Liver (tissue), 8 donors: ENCODE measurements at regions not wholly inside any gene's neighbourhood (a gene's known extent, or its start where the extent isn't known, plus 50 kb on each side); places are given as distances from the start of the nearest gene placed in this dataset.

Experiments
- DNase-seq: peaks from one replicate; pipeline ENCODE4 v3.0.0-alpha.2; 2017; ENCODE audit warnings: low spot score
- H3K27ac ChIP-seq, 2 donors: one replicate each; pipeline ENCODE4 v1.7.0; 2013; ENCODE audit warnings: inconsistent platforms in 2 of 2, low read length in 2 of 2, control low read depth in 1 of 2, low read depth in 1 of 2, mild to moderate bottlenecking in 1 of 2
- H3K27me3 ChIP-seq, 4 donors: one replicate each; pipeline versions ENCODE4 v1.6.1 to v1.7.0; 2013; ENCODE audit warnings: low read length in 3 of 4, inconsistent platforms in 1 of 4, mild to moderate bottlenecking in 1 of 4, moderate library complexity in 1 of 4; ENCODE audit not compliant: control insufficient read depth in 4 of 4, insufficient read depth in 4 of 4
- H3K36me3 ChIP-seq, 4 donors: one replicate each; pipeline versions ENCODE4 v1.6.1 to v1.7.0; 2013; ENCODE audit warnings: low read length in 3 of 4, mild to moderate bottlenecking in 3 of 4, low read depth in 1 of 4, moderate library complexity in 1 of 4; ENCODE audit not compliant: control insufficient read depth in 4 of 4, insufficient read depth in 3 of 4
- H3K4me1 ChIP-seq, 4 donors: one replicate each; pipeline versions ENCODE4 v1.6.1 to v1.7.0; 2013; ENCODE audit warnings: low read length in 3 of 4, mild to moderate bottlenecking in 3 of 4, moderate library complexity in 1 of 4; ENCODE audit not compliant: control insufficient read depth in 4 of 4, insufficient read depth in 4 of 4
- H3K4me3 ChIP-seq, 3 donors: one replicate each; pipeline versions ENCODE4 v1.6.1 to v1.7.0; 2013; ENCODE audit warnings: low read length in 3 of 3, control low read depth in 1 of 3, low read depth in 1 of 3, mild to moderate bottlenecking in 1 of 3
- H3K9ac ChIP-seq, 2 donors: one replicate each; pipeline ENCODE4 v1.7.0; 2013; ENCODE audit warnings: low read length in 2 of 2, mild to moderate bottlenecking in 2 of 2, moderate library complexity in 2 of 2, control low read depth in 1 of 2, low read depth in 1 of 2
- H3K9me3 ChIP-seq, 4 donors: one replicate each; pipeline versions ENCODE4 v1.6.1 to v1.7.0; 2013; ENCODE audit warnings: low read length in 3 of 4; ENCODE audit not compliant: control insufficient read depth in 4 of 4
- ATF3 ChIP-seq: IDR thresholded peaks from 2 replicates; pipeline ENCODE4 v1.6.1; 2016; ENCODE audit warnings: antibody characterized with exemption
- CTCF ChIP-seq: fragments of 150-350 bp; IDR thresholded peaks from 2 replicates; pipeline ENCODE4 v1.5.1; 2017; ENCODE audit warnings: improper control_type of control experiment, low read depth, low read length; ENCODE audit not compliant: missing input control
- EGR1 ChIP-seq, 2 donors: IDR thresholded peaks; 2 replicates each; pipeline ENCODE4 v1.6.1; 2016 to 2018; ENCODE audit warnings: antibody characterized with exemption in 2 of 2, low read depth in 2 of 2
- FOXA1 ChIP-seq: IDR thresholded peaks from 2 replicates; pipeline ENCODE4 v1.6.1; 2016; ENCODE audit warnings: antibody characterized with exemption
- FOXA2 ChIP-seq: IDR thresholded peaks from 2 replicates; pipeline ENCODE4 v1.6.1; 2016; ENCODE audit warnings: antibody characterized with exemption
- GABPA ChIP-seq, 2 donors: IDR thresholded peaks in 1 of 2; conservative IDR thresholded peaks in 1 of 2; 2 replicates each; pipeline ENCODE4 v1.6.1; 2016; ENCODE audit warnings: antibody characterized with exemption in 2 of 2, mild to moderate bottlenecking in 1 of 2, moderate library complexity in 1 of 2
- HNF4A ChIP-seq, 2 donors: conservative IDR thresholded peaks; 2 replicates each; pipeline ENCODE4 v1.6.1; 2016; ENCODE audit warnings: antibody characterized with exemption in 2 of 2, mild to moderate bottlenecking in 2 of 2
- HNF4G ChIP-seq: IDR thresholded peaks from 2 replicates; pipeline ENCODE4 v1.6.1; 2016; ENCODE audit warnings: antibody characterized with exemption
- MAX ChIP-seq: IDR thresholded peaks from 2 replicates; pipeline ENCODE4 v1.6.1; 2016; ENCODE audit warnings: antibody characterized with exemption
- NR2F2 ChIP-seq: IDR thresholded peaks from 2 replicates; pipeline ENCODE4 v1.6.1; 2016; ENCODE audit warnings: antibody characterized with exemption
- RAD21 ChIP-seq, 2 donors: IDR thresholded peaks; 2 replicates each; pipeline ENCODE4 v1.6.1; 2016; ENCODE audit warnings: antibody characterized with exemption in 2 of 2, mild to moderate bottlenecking in 2 of 2
- REST ChIP-seq: IDR thresholded peaks from 2 replicates; pipeline ENCODE4 v1.6.1; 2016; ENCODE audit warnings: antibody characterized with exemption, mild to moderate bottlenecking
- RXRA ChIP-seq, 2 donors: IDR thresholded peaks; 2 replicates each; pipeline ENCODE4 v1.6.1; 2017 to 2018; ENCODE audit warnings: antibody characterized with exemption in 2 of 2, mild to moderate bottlenecking in 1 of 2
- SP1 ChIP-seq: IDR thresholded peaks from 2 replicates; pipeline ENCODE4 v1.6.1; 2018; ENCODE audit warnings: antibody characterized with exemption, mild to moderate bottlenecking
- TAF1 ChIP-seq: conservative IDR thresholded peaks from 2 replicates; pipeline ENCODE4 v1.6.1; 2016; ENCODE audit warnings: antibody characterized with exemption, mild to moderate bottlenecking
- YY1 ChIP-seq: IDR thresholded peaks from 2 replicates; pipeline ENCODE4 v1.6.1; 2016; ENCODE audit warnings: antibody characterized with exemption, mild to moderate bottlenecking
- ZBTB33 ChIP-seq: IDR thresholded peaks from 2 replicates; pipeline ENCODE4 v1.6.1; 2016; ENCODE audit warnings: antibody characterized with exemption
- WGBS: extraction: QIAGEN DNeasy Blood & Tissue Kit; methylation state at CpG from one replicate; pipeline ENCODE4 v1.1.7; 2013; 5-methylcytosine and 5-hydroxymethylcytosine counted together
- donor health status: healthy.
- donor health status: healthy.
- donor health status: healthy.
- donor health status: healthy.
- donor health status: healthy.

- no peaks in the 10 kb centered on the region for H3K9me3 ChIP-seq
- peaks cover 0 to 2% (median 0%) of the 10 kb centered on the region in 4 donors for H3K4me1 ChIP-seq
- no peak overlapping the region for H3K4me3 ChIP-seq
- no peak for TF ChIP-seq YY1
- no peak for TF ChIP-seq ATF3
- no peak for TF ChIP-seq EGR1 (IDR thresholded peaks at IDR 0.05; ENCODE audit: low read depth in 2 of 2)
- no peak for TF ChIP-seq FOXA1
- no peak for TF ChIP-seq ZBTB33
- no peak for TF ChIP-seq NR2F2
- no peak for TF ChIP-seq HNF4G
- no peak for TF ChIP-seq GABPA (IDR thresholded peaks at IDR 0.05 in 1 of 2, conservative IDR thresholded peaks at IDR 0.05 in 1 of 2)
- no peak for TF ChIP-seq MAX
- TF ChIP-seq SP1 = no peak
- no peak for TF ChIP-seq HNF4A (conservative IDR thresholded peaks at IDR 0.05)
- TF ChIP-seq RAD21 (IDR thresholded peaks at IDR 0.05) = no peak
- TF ChIP-seq RXRA (IDR thresholded peaks at IDR 0.05) = no peak
- TF ChIP-seq CTCF = no peak
- TF ChIP-seq REST = no peak
- TF ChIP-seq FOXA2 = no peak
- no peak for TF ChIP-seq TAF1
- no peaks in the 10 kb centered on the region for H3K27me3 ChIP-seq
- H3K27ac ChIP-seq = no peak overlapping the region
- WGBS = 88% methylated on average over 11 of the region's 11 CpGs
- H3K36me3 ChIP-seq = peaks cover 0 to 14% (median 5%) of the 10 kb centered on the region in 4 donors
- no peak for DNase-seq
- H3K9ac ChIP-seq = no peak overlapping the region
Observed at GRCh38 chr7:130932667-130933432, 198.8 kb upstream of the KLF14 start.
